ENCODE measurements at regions not wholly inside any gene's neighbourhood (a gene's known extent, or its start where the extent isn't known, plus 50 kb on each side); places are given as distances from the start of the nearest gene placed in this dataset.

GRCh38 chr3:132867956-132868355 lies 145.7 kb upstream of the NPHP3 start:
- no peaks in the 10 kb centered on the region for H3K9me3 ChIP-seq
- H3K4me1 ChIP-seq: peaks cover 0 to 11% of the 10 kb centered on the region in 2 donors
- ATAC-seq (no peak), DNase-seq (no peak)
- H3K27me3 ChIP-seq: no peaks in the 10 kb centered on the region
- TF ChIP-seq POLR2A (IDR thresholded peaks at IDR 0.05) (no peak), CTCF (IDR thresholded peaks at IDR 0.05 in 4 of 5, conservative IDR thresholded peaks at IDR 0.05 in 1 of 5) (no peak)
- no peak overlapping the region for H3K27ac ChIP-seq
- intact Hi-C loops (cut with DNase I; ENCODE audit: low total_unique reads) (no loop called here), in situ Hi-C loops (cut with MboI; ENCODE audit: low sequenced_read_pairs in 4 of 4) (no loop called here)
- no peak overlapping the region for H3K4me3 ChIP-seq
- H3K36me3 ChIP-seq: no peaks in the 10 kb centered on the region

GRCh38 chr3:132867526-132867925 lies 145.3 kb upstream of the NPHP3 start:
- H3K27me3 ChIP-seq: no peaks in the 10 kb centered on the region
- DNase-seq (no peak), ATAC-seq (no peak)
- no peak overlapping the region for H3K4me3 ChIP-seq
- no peaks in the 10 kb centered on the region for H3K36me3 ChIP-seq
- H3K4me1 ChIP-seq: peaks cover 0 to 6% of the 10 kb centered on the region in 2 donors
- H3K27ac ChIP-seq: no peak overlapping the region
- TF ChIP-seq CTCF (IDR thresholded peaks at IDR 0.05 in 4 of 5, conservative IDR thresholded peaks at IDR 0.05 in 1 of 5) (no peak), POLR2A (IDR thresholded peaks at IDR 0.05) (no peak)
- no peaks in the 10 kb centered on the region for H3K9me3 ChIP-seq
- intact Hi-C loops (cut with DNase I; ENCODE audit: low total_unique reads): no loop called here
- in situ Hi-C loops (cut with MboI; ENCODE audit: low sequenced_read_pairs in 4 of 4): no loop called here

GRCh38 chr3:132857317-132857716 lies 135.1 kb upstream of the NPHP3 start:
- no peaks in the 10 kb centered on the region for H3K9me3 ChIP-seq
- no peak overlapping the region for H3K4me3 ChIP-seq
- no peaks in the 10 kb centered on the region for H3K27me3 ChIP-seq
- ATAC-seq (no peak), DNase-seq (no peak)
- in situ Hi-C loops (cut with MboI; ENCODE audit: low sequenced_read_pairs in 4 of 4) (no loop called here), intact Hi-C loops (cut with DNase I; ENCODE audit: low total_unique reads) (no loop called here)
- H3K36me3 ChIP-seq: no peaks in the 10 kb centered on the region
- no peak overlapping the region for H3K27ac ChIP-seq
- TF ChIP-seq CTCF (IDR thresholded peaks at IDR 0.05 in 4 of 5, conservative IDR thresholded peaks at IDR 0.05 in 1 of 5): no peak
- no peak for TF ChIP-seq POLR2A (IDR thresholded peaks at IDR 0.05)
- no peaks in the 10 kb centered on the region for H3K4me1 ChIP-seq

GRCh38 chr3:132854856-132855535 lies 132.8 kb upstream of the NPHP3 start:
- TF ChIP-seq POLR2A (IDR thresholded peaks at IDR 0.05): no peak
- TF ChIP-seq CTCF (IDR thresholded peaks at IDR 0.05 in 4 of 5, conservative IDR thresholded peaks at IDR 0.05 in 1 of 5): no peak
- in situ Hi-C loops (cut with MboI; ENCODE audit: low sequenced_read_pairs in 4 of 4): no loop called here
- no peaks in the 10 kb centered on the region for H3K9me3 ChIP-seq
- DNase-seq: no peak
- H3K4me3 ChIP-seq: no peak overlapping the region
- H3K36me3 ChIP-seq: no peaks in the 10 kb centered on the region
- no peak for ATAC-seq
- H3K4me1 ChIP-seq: no peaks in the 10 kb centered on the region
- H3K27ac ChIP-seq: no peak overlapping the region
- H3K27me3 ChIP-seq: no peaks in the 10 kb centered on the region
- intact Hi-C loops (cut with DNase I; ENCODE audit: low total_unique reads): no loop called here
